ENCODE measurements at regions not wholly inside any gene's neighbourhood (a gene's known extent, or its start where the extent isn't known, plus 50 kb on each side); places are given as distances from the start of the nearest gene placed in this dataset.

- no peaks in the 10 kb centered on the region for H3K4me1 ChIP-seq (ENCODE audit: control insufficient read depth, low read length)
- H3K27ac ChIP-seq (ENCODE audit: low read depth, low read length), result no peak overlapping the region
- H3K4me3 ChIP-seq (ENCODE audit: low read length), result no peak overlapping the region
- no peaks in the 10 kb centered on the region for H3F3A ChIP-seq (ENCODE audit: control insufficient read depth, insufficient read depth)
- no peaks in the 10 kb centered on the region for H3K9me2 ChIP-seq (replicated peaks; ENCODE audit: control insufficient read depth, low read length)
- TF ChIP-seq EZH2phosphoT487 (IDR thresholded peaks at IDR 0.05; ENCODE audit: borderline replicate concordance, low read length), result no peak
- no peak for TF ChIP-seq CTCF (IDR thresholded peaks at IDR 0.05; ENCODE audit: low read depth, low read length, poor library complexity, severe bottlenecking)
- no peaks in the 10 kb centered on the region for H3K36me3 ChIP-seq (ENCODE audit: control insufficient read depth, low read length)
- H3K4me2 ChIP-seq (ENCODE audit: low read length), result no peak overlapping the region
- peaks cover 5% of the 10 kb centered on the region; the same call in 1 of the 2 replicates for H3K9me3 ChIP-seq (ENCODE audit: control insufficient read depth, insufficient read depth, low read length)
- no peaks in the 10 kb centered on the region for H3K79me2 ChIP-seq (ENCODE audit: control insufficient read depth, low read length)
- H4K20me1 ChIP-seq (ENCODE audit: control insufficient read depth, insufficient read depth, low read depth, low read length), result no peaks in the 10 kb centered on the region
- no peaks in the 10 kb centered on the region for H3K27me3 ChIP-seq (ENCODE audit: control insufficient read depth, low read length)
Observed at GRCh38 chr7:68334216-68334615, 1264.1 kb upstream of the AUTS2 start.

- no peak overlapping the region for H3K4me2 ChIP-seq (ENCODE audit: low read length)
Observed at GRCh38 chr7:68334636-68335272, 1263.5 kb upstream of the AUTS2 start.

GRCh38 chr7:68336594-68336993, 1261.7 kb upstream of the AUTS2 start:
- H3K4me2 ChIP-seq (ENCODE audit: low read length), result no peak overlapping the region
- H4K20me1 ChIP-seq (ENCODE audit: control insufficient read depth, insufficient read depth, low read depth, low read length), result no peaks in the 10 kb centered on the region
- H3K9me2 ChIP-seq (replicated peaks; ENCODE audit: control insufficient read depth, low read length), result no peaks in the 10 kb centered on the region
- no peaks in the 10 kb centered on the region for H3K79me2 ChIP-seq (ENCODE audit: control insufficient read depth, low read length)
- no peaks in the 10 kb centered on the region for H3K4me1 ChIP-seq (ENCODE audit: control insufficient read depth, low read length)
- no peaks in the 10 kb centered on the region for H3K36me3 ChIP-seq (ENCODE audit: control insufficient read depth, low read length)
- TF ChIP-seq EZH2phosphoT487 (IDR thresholded peaks at IDR 0.05; ENCODE audit: borderline replicate concordance, low read length) (no peak), CTCF (IDR thresholded peaks at IDR 0.05; ENCODE audit: low read depth, low read length, poor library complexity, severe bottlenecking) (no peak)
- H3K27ac ChIP-seq (ENCODE audit: low read depth, low read length), result no peak overlapping the region
- H3K9me3 ChIP-seq (ENCODE audit: control insufficient read depth, insufficient read depth, low read length), result no peaks in the 10 kb centered on the region
- no peaks in the 10 kb centered on the region for H3K27me3 ChIP-seq (ENCODE audit: control insufficient read depth, low read length)
- H3K4me3 ChIP-seq (ENCODE audit: low read length), result no peak overlapping the region
- no peaks in the 10 kb centered on the region for H3F3A ChIP-seq (ENCODE audit: control insufficient read depth, insufficient read depth)

More at GRCh38 chr7:68334636-68335272, 1263.5 kb upstream of the AUTS2 start:
- Histone ChIP-seq H3K27me3 (ENCODE audit: control insufficient read depth, low read length) (no peaks in the 10 kb centered on the region), H3K4me1 (ENCODE audit: control insufficient read depth, low read length) (no peaks in the 10 kb centered on the region), H3K27ac (ENCODE audit: low read depth, low read length) (no peak overlapping the region), H3K9me2 (replicated peaks; ENCODE audit: control insufficient read depth, low read length) (no peaks in the 10 kb centered on the region), H4K20me1 (ENCODE audit: control insufficient read depth, insufficient read depth, low read depth, low read length) (no peaks in the 10 kb centered on the region), H3K36me3 (ENCODE audit: control insufficient read depth, low read length) (no peaks in the 10 kb centered on the region), H3F3A (ENCODE audit: control insufficient read depth, insufficient read depth) (no peaks in the 10 kb centered on the region), H3K4me3 (ENCODE audit: low read length) (no peak overlapping the region), H3K79me2 (ENCODE audit: control insufficient read depth, low read length) (no peaks in the 10 kb centered on the region), H3K9me3 (ENCODE audit: control insufficient read depth, insufficient read depth, low read length) (peaks cover 5% of the 10 kb centered on the region; the same call in 1 of the 2 replicates)
- TF ChIP-seq EZH2phosphoT487 (IDR thresholded peaks at IDR 0.05; ENCODE audit: borderline replicate concordance, low read length) (no peak), CTCF (IDR thresholded peaks at IDR 0.05; ENCODE audit: low read depth, low read length, poor library complexity, severe bottlenecking) (no peak)

Measured in DOHH2 (cell line).